GM12892 (cell line): ENCODE measurements at regions not wholly inside any gene's neighbourhood (a gene's known extent, or its start where the extent isn't known, plus 50 kb on each side); places are given as distances from the start of the nearest gene placed in this dataset.

Source experiments
- DNase-seq: peaks from one replicate; pipeline ENCODE4 v3.0.0; 2011; ENCODE audit not compliant: insufficient read length
- FAIRE-seq: peaks from 2 replicates; lab custom pipeline; 2011; peaks lifted over from hg19 to GRCh38; lab: Jason Lieb, UNC
- POLR2A ChIP-seq: IDR thresholded peaks from 2 replicates; pipeline ENCODE4 v1.6.1; 2011; ENCODE audit warnings: low read depth, low read length, control low read depth
- POLR2AphosphoS5 ChIP-seq: IDR thresholded peaks from 2 replicates; pipeline ENCODE4 v1.6.1; 2011; ENCODE audit warnings: low read depth, low read length, control low read depth
- TAF1 ChIP-seq: IDR thresholded peaks from 2 replicates; pipeline ENCODE4 v1.6.1; 2011; ENCODE audit warnings: low read depth, mild to moderate bottlenecking, control low read depth, low read length, borderline replicate concordance

DNA sequence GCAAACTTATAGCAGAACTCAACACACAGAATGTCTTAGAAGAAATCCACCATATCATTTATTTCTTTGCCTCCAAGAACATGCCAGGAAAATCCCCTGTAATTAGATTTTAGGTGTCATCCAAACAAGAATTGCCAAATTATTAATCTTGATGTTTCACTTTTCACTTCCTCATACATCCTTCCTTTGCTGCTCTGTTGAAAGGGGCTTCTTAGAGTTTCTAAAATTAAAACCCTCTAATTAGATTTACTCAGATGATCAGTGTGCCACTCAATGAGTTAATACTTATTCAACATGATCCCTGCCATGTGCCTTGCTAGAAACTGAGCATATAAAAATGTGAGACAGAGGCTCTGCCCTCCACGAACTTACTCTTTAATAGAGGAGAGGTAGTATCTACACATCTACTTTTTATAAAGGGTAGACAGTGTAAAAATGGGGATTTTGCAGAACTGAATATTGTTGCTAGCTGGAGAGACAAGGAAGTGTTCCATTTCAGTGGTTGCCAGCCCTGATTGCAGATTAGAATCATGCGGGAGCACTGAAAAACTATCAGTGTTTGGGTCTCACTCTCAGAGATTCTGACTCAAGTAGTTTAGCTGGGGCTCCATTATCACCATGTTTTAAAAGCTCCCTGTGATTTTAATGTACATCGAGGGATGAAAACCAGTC is 498.4 kb downstream of the TLE4 start:
- no peak for FAIRE-seq

DNA sequence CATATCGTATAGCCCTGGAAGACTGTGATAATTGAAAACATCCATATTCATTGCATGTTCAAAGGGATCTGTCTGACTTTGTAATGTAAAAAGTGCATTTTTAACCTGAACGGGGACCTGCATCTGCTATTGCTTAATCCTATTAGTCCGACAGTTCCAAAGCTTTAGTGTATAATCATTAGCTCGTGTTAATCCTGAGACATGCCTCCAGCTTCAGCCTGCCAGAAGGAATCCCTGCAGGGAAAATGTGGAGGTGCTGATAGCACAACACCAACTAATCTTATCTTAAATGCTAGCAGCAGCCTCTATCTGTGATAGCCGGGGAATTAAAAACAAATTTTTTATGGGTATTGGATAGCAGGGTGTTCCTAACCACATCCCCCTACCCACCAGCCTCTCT is 495.2 kb downstream of the TLE4 start:
- DNase-seq (no peak), FAIRE-seq (no peak)
- TF ChIP-seq POLR2AphosphoS5 = no peak
- no peak for TF ChIP-seq POLR2A
- TF ChIP-seq TAF1 = no peak

More for the DNA sequence above, 498.4 kb downstream of the TLE4 start:
- no peak for TF ChIP-seq POLR2A
- no peak for TF ChIP-seq POLR2AphosphoS5
- no peak for TF ChIP-seq TAF1
- no peak for DNase-seq

DNA sequence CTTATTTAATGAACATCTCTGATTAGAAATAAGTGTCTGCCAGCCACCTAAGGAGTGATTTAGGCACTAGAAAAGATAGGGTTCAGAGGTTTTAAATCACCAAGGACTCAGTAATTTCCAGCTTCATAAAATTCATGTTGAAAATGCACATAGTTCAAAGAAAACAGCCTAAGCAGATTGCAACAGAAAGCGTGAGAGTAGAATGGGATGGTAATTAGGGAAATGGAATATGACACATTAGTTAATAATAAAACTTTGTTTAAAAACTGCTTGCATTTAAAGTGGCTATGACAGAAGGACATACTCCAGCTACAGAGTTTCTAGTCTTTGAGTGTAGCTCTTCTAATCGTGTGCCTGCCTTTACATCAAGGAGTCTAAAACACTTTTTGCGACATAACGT is 490.8 kb downstream of the TLE4 start:
- DNase-seq (no peak), FAIRE-seq (no peak)
- TF ChIP-seq POLR2AphosphoS5 (no peak), TAF1 (no peak), POLR2A (no peak)

DNA sequence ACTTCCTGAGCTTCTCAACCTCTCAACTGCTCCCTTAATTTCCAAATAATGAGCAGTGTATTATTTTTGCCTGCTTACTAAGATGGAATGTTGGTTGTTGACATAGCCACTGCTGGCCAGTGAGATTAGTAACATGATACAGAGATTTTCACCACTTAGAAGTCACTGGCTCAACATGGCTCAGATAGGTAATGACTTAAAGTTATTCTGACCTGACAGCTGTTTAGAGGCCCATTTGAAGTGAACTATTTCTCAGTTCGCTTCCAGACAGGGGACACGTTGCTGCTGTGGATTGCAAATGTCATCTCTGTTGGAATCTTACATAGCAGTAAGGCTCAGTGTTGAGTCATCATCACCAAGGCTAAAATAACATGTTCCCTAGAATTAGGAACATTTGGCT is 490.2 kb downstream of the TLE4 start:
- FAIRE-seq = no peak
- no peak for TF ChIP-seq POLR2A
- no peak for TF ChIP-seq POLR2AphosphoS5
- TF ChIP-seq TAF1 = no peak
- no peak for DNase-seq

DNA sequence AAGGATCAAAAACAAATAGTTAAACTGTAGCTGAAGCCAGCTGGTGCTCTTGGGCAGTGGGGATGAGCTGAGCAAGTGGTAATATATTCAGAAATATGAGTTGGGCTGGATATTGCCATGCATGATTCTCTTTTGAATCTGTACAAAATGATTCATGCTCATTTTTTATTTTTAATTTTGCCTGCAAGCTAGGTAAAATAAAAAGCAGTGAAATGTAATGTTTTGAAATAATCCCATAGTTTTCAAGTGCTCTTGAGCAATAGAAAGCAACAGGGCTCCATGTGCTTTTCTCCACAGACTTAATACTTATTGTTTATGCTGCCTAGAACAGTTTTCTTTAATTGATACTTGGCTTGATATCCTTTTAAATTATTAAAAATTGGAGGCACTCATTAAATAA is 489.3 kb downstream of the TLE4 start:
- FAIRE-seq = no peak
- DNase-seq = no peak
- no peak for TF ChIP-seq TAF1
- TF ChIP-seq POLR2AphosphoS5 = no peak
- TF ChIP-seq POLR2A = no peak

DNA sequence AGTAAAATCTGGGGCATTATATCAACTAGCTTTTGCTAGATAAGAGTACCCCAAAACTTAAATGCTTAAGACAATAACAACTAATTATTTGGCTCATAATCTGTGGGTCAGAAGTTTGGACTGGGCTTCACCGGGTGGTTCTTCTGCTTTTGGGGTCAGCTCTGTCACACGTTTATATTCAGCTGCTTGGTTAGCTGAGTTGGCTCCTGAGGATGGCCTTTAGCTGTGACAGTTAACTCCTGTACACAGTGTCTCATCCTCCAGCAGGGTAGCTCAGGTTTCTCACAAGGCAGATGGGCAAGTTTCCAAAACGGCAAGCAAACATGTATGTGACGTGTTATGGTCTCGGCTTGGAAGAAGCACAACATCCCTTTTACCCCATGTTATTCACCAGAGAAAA is 488.2 kb downstream of the TLE4 start:
- no peak for TF ChIP-seq POLR2A
- TF ChIP-seq POLR2AphosphoS5 = no peak
- TF ChIP-seq TAF1 = no peak
- FAIRE-seq (no peak), DNase-seq (no peak)

DNA sequence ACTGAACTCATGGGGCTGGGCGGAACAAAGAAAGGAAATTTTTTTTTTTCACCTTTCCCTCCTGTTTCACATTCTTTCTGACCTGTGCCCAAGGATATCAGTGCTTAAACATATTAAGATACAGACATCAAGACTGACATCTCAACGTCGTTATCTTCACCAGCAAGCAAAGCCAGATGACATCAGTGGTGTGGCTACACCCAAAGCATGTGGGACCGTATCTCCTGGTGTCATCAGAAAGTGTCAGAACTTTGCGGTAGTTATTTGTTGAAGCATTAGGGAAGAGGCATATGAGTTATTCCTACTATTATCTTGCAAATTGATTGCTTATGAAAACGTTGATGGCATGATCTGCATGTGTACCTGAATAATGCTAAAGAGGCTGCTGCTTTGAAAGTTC is 487.4 kb downstream of the TLE4 start:
- TF ChIP-seq POLR2A = no peak
- no peak for TF ChIP-seq TAF1
- TF ChIP-seq POLR2AphosphoS5 = no peak
- FAIRE-seq (no peak), DNase-seq (no peak)

DNA sequence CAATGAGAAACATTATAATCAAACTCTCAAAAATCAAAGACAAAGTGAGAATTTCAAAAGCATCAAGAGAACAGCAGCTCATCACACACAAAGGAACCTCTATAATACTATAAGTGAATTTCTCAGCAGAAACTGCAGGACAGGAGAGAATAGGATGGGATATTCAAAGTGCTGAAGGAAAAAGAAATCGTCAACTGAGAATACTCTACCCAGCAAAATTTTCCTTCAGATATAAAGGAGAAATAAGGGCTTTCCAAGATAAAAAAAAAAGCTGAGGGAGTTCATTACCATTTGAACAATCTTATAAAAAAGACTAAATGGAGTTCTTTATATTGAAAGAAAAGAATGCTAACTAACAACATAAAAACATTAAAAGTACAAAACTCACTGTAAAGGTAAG is 481.1 kb downstream of the TLE4 start:
- FAIRE-seq (no peak), DNase-seq (no peak)
- TF ChIP-seq TAF1 (no peak), POLR2AphosphoS5 (no peak), POLR2A (no peak)

DNA sequence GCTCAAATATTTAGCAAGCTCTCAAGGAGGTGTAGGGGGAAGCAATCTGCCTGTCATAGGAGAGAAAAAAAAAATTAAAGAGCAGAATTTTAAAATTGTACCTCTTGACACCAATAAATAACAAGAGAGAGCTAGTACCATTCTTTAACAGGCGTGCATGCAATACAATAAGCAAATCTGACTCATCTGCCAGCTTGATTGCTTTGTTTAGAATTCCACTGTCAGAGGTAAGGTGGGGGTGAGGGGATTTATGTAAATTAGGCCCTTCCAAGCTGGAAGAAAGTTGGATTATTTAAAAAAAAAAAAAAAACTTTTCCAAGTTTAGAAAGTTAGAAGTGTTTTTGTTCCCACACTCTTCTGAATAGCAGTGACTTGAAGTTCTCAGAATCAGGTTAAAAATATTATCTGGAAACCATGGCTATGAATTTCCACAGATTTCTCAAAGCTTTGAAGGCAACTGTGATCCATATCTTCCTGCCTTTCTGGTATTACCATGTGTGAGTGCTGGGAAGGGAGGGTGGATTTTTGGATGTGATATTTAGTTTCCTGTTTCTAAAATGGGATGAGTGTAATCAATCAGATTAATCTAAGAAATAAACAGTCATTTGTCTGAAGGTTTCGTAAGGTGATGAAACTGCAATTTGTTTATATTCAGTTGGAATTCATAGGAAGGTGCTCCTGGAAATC is 477.5 kb downstream of the TLE4 start:
- FAIRE-seq (no peak), DNase-seq (no peak)
- no peak for TF ChIP-seq TAF1
- no peak for TF ChIP-seq POLR2A
- TF ChIP-seq POLR2AphosphoS5 = no peak

DNA sequence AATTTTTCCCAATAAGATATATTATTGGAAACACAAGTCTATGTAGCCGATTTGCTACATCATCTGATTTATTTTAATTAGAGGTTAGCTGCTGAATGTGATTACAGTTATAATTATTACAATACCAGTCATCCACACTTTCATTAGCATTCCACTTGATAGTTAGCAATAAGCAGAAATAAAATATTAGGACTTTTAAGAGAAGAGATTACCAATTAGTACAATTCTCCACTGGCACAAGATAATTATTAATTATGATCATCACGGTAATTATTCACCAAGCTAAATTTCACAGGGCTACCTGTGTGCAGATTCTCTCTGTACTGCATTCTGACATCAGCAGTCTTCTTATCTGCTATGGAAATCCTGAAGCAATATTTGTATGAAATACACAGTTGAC is 474.7 kb downstream of the TLE4 start:
- no peak for FAIRE-seq
- DNase-seq = no peak
- TF ChIP-seq TAF1 (no peak), POLR2A (no peak), POLR2AphosphoS5 (no peak)

DNA sequence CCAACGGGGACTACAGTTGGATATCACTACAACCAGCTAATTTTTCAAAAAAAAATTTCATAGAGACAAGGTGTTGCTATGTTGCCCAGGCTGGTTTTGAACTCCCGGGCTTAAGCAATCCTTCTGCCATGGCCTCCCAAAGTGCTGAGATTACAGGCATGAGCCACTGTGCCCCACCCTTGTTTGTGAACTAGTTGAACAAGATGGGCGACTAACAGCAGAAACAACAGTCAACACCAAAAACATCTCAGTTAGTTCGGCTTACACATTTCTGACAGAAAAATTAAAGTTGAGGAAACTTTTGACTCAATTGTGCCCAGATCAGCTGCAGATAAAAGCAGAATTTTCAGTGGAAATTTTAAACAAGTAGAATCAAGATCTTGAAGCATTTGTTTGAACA is 470.1 kb downstream of the TLE4 start:
- DNase-seq (no peak), FAIRE-seq (no peak)
- TF ChIP-seq POLR2AphosphoS5 (no peak), TAF1 (no peak), POLR2A (no peak)

DNA sequence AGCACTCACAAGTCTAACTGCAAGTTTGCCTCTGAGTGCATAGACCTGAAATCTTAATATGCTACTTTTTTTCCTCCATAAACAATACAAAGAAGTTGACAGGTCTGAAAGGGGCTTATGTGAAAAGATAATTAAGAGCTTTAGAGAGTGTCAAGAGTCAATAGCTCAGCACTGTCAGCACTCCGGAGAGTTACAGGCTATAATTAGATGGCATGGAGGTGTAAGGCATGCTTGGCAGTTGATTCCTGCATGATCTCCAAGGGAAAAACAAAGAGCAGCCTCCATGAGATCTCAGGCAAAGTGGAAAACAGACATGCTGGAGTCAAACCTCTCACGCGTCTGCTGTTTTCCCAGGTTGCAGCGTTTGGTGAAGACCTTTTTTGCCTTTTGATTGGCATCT is 468.7 kb downstream of the TLE4 start:
- no peak for TF ChIP-seq POLR2AphosphoS5
- no peak for TF ChIP-seq POLR2A
- TF ChIP-seq TAF1 = no peak
- DNase-seq (no peak), FAIRE-seq (no peak)
